GDM1 (cell line): ENCODE measurements at regions not wholly inside any gene's neighbourhood (a gene's known extent, or its start where the extent isn't known, plus 50 kb on each side); places are given as distances from the start of the nearest gene placed in this dataset.
A peak's percentile ranks its signal among the peaks of the same experiment; 100 is the strongest.

Experiments
- DNase-seq: peaks from one replicate; lab custom pipeline; 2025; lab: John Stamatoyannopoulos, UW

- no peak for DNase-seq
Observed at GRCh38 chr11:30811226-30811755, 225.1 kb upstream of the MPPED2 start.

GRCh38 chr11:30810116-30810515 is 224.0 kb upstream of the MPPED2 start:
- no peak for DNase-seq

GRCh38 chr11:30801357-30801756 is 215.2 kb upstream of the MPPED2 start:
- no peak for DNase-seq

GRCh38 chr11:30800904-30801303 is 214.8 kb upstream of the MPPED2 start:
- no peak for DNase-seq

- DNase-seq, result no peak
Observed at GRCh38 chr11:30798547-30799236, 212.5 kb upstream of the MPPED2 start.

GRCh38 chr11:30789270-30789669 is 203.1 kb upstream of the MPPED2 start:
- no peak for DNase-seq

GRCh38 chr11:30788849-30789248 is 202.7 kb upstream of the MPPED2 start:
- DNase-seq, result no peak

- no peak for DNase-seq
Observed at GRCh38 chr11:30786256-30787110, 200.3 kb upstream of the MPPED2 start.

GRCh38 chr11:30778596-30778995 is 192.4 kb upstream of the MPPED2 start:
- no peak for DNase-seq

GRCh38 chr11:30775233-30775522 is 189.0 kb upstream of the MPPED2 start:
- DNase-seq, result no peak

GRCh38 chr11:30774496-30775232 is 188.5 kb upstream of the MPPED2 start:
- no peak for DNase-seq

GRCh38 chr11:30772908-30773307 is 186.8 kb upstream of the MPPED2 start:
- no peak for DNase-seq

GRCh38 chr11:30763951-30764350 is 177.8 kb upstream of the MPPED2 start:
- no peak for DNase-seq

- no peak for DNase-seq
Observed at GRCh38 chr11:30762188-30762587, 176.0 kb upstream of the MPPED2 start.

GRCh38 chr11:30760345-30760744 is 174.2 kb upstream of the MPPED2 start:
- DNase-seq, result no peak

GRCh38 chr11:30758946-30759504 is 172.9 kb upstream of the MPPED2 start:
- no peak for DNase-seq

GRCh38 chr11:30758518-30758917 is 172.4 kb upstream of the MPPED2 start:
- no peak for DNase-seq

- peak; percentile 50 for DNase-seq
Observed at GRCh38 chr11:30758012-30758411, 171.9 kb upstream of the MPPED2 start.

GRCh38 chr11:30753994-30754393 is 167.8 kb upstream of the MPPED2 start:
- no peak for DNase-seq

- no peak for DNase-seq
Observed at GRCh38 chr11:30753504-30753903, 167.4 kb upstream of the MPPED2 start.

GRCh38 chr11:30749268-30749667 is 163.1 kb upstream of the MPPED2 start:
- no peak for DNase-seq

GRCh38 chr11:30741039-30741550 is 154.9 kb upstream of the MPPED2 start:
- DNase-seq, result no peak
